RCC 7860 (cell line): ENCODE measurements at regions not wholly inside any gene's neighbourhood (a gene's known extent, or its start where the extent isn't known, plus 50 kb on each side); places are given as distances from the start of the nearest gene placed in this dataset.
A peak's percentile ranks its signal among the peaks of the same experiment; 100 is the strongest.

ENCODE experiments used
- DNase-seq: peaks from one replicate; pipeline ENCODE4 v3.0.0-alpha.2; 2015; ENCODE audit warnings: low spot score
- FAIRE-seq: peaks from 2 replicates; lab custom pipeline; 2012; peaks lifted over from hg19 to GRCh38; lab: Jason Lieb, UNC

DNA sequence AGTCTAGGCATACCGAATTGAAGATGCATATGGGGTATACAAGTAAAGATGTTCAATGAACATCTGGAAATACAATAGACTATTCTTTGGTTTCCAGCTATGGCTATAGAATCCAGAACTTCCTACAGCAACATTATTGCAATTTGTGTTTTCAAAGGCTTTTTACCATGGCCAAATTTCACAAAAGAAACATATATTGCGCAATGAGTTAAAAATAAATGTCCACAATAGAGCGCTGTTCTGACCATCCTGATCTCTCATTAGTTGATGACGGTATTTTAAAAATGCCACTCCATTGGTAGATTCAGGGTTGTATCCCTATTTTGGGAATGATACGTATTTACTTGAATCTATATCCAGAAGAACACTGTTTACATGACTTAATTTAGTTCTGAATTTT is 139.2 kb downstream of the LINC00632 start:
- no peak for DNase-seq
- no peak for FAIRE-seq

DNA sequence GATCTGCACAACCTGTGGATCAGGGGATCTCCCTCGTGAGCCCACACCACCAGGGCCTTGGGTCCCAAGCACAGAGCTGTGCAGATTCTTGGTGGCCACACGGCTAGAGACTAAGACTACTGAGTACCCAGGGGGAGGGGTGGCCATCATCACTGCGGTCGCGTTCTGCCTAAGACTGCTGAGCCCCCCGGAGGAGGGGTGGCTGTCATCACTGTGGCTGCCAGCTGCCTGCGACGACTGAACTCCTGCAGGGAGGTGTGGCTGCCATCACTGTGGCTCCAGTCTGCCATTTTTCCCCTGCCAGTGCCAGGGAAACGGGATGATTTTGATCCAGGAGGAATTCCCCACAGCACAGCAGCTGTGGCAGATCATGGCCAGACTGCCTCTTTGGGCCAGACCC is 141.7 kb upstream of the SPANXB1 start:
- no peak for FAIRE-seq

DNA sequence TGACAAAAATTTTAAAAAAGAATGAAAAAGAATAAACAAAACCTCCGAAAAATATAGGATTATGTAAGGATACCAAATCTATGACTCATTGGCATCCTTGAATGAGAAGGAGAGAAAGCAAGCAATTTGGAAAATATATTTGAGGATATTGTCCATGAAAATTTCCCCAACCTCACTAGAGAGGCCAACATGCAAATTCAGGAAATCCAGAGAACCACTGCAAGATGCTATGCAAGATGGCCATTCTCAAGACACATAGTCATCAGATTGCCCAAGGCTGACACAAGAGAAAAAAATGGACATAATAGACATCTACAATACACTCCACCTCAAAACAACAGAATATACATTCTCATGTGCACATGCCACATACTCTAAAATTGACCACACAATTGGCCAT is 135.9 kb upstream of the SPANXB1 start:
- DNase-seq (no peak), FAIRE-seq (no peak)

More for the DNA sequence above, 141.7 kb upstream of the SPANXB1 start:
- no peak for DNase-seq

DNA sequence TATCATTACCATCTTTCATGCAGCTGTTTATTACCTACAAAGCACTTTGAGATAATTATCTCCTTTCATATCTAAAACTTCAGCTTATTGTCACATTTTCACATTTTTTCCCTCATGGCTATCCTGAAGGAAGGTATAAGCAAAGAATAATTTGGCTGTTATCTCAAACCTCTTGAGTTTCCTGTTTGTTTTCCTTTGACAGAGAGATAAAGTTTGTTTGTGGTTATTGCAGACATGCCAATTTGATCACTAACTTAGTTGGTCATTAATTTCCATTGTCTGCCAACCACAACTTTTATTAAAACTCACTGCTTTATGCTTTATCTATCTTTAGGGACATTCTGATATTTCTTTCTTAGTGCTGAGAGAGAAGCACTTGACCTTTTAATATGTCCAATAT is 89.8 kb upstream of the SPANXB1 start:
- DNase-seq: no peak
- no peak for FAIRE-seq

DNA sequence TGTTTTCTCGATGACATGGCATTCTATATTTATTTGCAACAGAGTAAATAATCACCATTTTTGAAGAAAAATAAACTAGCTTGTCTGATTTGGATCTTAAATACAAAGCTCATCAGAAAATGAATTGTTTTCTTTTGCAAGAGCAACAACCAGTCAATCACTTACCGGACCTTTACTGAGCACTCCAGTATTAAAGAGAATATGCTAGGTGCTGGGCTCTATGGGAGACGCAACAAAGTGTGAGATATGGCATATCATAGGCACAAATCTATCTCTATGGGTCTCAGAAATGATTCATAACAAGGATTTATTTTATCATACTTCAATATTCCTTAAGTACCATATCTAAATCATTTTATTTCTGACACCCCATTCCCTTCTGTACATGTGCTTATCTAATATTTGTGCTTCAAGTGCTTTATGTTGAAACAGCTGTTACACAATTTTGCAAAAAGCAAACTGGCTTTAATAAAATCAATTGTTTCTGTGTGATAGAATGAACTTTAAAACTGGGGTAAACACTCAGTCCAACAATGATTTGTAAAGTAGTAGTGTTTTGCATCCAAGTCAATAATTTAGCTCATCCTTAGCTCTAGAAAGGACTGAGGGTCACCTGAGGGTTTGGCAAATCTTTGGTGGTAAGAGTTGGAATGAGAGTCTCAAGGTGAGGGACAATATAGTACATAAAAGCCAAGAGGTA is 88.4 kb upstream of the SPANXB1 start:
- DNase-seq (no peak), FAIRE-seq (no peak)

DNA sequence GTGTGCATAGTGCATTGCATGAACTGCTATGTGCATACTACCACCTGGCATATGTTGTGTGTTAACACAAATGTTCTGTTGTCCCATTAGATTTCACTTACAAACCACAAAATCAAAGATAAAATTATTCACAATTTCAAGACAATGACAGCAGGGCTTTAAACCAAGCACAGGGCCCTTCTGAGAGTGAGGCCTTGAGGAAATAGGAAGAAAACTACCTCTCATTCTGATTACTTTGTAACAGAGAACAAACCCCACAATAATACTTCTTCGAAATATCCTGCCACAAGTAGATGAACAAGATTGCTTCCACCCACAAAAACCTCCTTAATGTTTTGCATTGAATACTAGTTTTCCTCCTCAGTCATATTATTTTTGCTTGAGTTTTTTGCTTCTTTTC is 85.5 kb upstream of the SPANXB1 start:
- DNase-seq (no peak), FAIRE-seq (no peak)

DNA sequence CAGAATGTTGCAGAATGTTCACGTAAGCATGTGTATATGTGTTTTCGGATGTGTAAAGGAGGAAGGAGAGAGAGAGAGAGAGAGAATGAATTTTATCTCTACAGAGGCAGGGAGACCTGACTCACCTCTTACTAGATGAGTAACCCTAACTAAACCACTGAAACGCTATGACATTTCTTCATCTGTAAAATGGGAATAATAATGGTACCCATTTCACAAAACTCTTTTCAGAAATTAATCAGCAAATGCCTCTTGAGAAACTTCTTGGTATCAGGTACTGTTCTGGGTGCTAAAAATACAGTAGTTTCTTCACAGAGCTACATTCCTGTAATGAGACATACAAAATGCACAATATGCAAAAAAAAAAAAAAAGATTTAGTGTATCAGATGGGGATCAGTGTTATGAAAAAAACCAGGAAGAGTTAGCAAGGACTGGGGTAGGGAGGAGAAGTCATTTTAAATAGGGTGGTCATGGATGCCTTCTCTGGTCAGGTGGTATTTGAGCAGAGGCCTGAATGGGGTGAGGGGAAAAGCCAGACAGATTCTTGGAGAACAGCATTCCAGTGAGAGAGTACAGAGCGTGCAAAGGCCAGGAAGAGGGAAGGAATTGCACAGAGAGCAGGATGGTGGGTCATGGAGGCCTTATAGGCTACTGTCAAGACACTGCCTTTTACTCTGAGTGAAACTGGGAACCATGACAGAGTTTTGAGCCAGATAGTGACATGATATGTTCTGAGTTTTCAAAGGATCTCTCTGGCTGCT is 84.9 kb upstream of the SPANXB1 start:
- FAIRE-seq: no peak
- DNase-seq: no peak

DNA sequence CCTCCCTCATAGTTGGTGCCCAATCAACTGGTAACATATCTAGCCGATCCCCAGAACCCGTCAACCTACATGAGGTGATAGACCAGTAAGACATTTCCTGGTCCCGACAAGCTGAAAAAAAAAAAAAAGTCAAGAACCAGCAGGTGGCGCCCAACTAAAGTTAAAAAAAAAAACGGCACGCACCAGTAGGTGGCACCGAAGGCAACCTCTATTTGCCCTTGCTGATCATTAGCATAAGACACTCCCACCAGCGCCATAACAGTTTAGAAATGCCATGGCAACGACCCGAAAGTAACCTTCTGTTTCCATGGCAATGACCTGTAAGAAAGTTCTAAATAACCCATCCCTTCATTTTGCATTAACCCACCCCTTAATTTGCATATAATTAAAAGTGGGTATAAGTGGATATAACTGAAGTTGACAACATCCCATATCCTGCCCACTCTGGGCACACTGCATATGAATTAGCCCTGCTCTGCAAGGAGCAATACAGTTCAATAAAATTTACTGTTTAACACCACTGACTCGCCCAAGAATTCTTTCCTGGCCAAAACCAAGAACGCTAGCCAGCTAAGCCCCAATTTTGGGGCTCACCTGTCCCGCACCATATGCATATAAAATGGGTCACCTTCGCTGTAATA is 83.9 kb upstream of the SPANXB1 start:
- FAIRE-seq (peak; percentile 81), DNase-seq (peak; percentile 42)

DNA sequence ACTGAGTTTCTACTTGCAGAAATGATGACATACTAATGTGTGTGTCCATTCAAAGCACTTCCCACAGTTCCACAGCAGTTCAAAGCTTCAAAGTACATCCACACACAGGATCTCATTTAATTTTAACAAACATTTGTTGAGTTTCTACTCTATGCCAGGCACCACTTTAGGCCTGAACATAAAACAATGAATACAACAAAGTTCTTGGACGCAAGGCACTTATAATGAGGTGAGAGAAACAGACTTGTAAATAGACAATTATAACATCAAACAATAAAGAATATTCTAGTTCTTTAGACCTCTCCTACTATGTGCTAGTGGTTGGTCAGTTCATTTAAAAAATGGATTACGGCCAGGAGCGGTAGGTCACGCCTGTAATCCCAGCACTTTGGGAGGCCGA is 82.0 kb upstream of the SPANXB1 start:
- no peak for DNase-seq
- FAIRE-seq: no peak

DNA sequence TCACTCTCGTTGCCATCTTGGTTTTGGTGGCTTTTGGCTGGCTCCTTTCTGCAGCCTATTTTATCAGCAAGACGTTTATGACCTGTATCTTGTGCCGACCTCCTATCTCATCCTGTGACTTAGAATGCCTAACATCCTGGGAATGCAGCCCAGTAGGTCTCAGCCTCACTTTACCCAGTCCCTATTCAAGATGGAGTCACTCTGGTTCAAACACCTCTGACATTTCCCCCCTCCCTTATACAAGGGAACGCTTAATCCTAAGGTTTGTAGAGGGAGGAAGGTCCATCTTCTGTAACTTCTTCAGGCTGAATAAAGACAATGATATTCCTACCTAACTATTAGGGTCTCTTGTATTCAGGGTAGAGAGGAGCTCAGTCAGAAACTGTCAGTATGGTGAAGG is 79.3 kb upstream of the SPANXB1 start:
- no peak for DNase-seq
- FAIRE-seq: no peak

DNA sequence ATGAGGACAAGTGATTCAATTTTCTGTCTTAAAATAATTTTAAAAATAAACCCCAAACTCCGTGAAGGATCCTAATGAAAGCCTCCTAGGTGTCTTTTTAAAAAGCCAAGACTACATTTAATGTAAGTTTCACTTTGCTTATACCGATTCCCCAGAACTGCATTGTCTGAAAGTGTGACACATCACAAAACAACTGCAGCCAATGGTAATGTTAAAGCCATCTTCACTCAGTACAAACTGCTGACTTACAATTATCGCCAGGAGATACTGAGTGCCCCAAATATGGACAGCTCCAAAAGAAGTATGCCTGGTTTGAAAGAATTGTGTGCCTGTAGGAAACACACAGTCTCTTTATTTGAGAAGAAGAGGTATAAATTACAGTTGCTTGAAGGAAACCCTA is 73.7 kb upstream of the SPANXB1 start:
- DNase-seq (no peak), FAIRE-seq (no peak)

DNA sequence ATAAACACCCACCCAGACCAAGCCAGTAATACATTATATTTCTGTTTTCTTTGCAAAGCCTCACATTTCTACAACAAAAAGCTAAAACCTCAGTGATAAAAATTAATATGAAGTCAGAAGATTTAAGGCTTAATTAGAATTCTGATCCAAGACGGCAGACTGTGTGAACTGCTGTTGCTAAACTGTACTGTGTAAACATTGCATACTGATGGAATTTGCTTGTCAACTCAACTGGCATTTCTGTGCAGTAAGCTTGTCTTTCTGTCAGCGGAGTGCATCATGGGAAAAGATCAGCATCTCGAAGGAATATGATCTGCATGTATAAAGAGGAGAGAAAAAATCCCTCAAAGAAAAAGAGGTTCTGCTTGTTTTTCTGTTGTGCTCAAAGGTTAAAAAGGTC is 69.4 kb upstream of the SPANXB1 start:
- FAIRE-seq (no peak), DNase-seq (no peak)

DNA sequence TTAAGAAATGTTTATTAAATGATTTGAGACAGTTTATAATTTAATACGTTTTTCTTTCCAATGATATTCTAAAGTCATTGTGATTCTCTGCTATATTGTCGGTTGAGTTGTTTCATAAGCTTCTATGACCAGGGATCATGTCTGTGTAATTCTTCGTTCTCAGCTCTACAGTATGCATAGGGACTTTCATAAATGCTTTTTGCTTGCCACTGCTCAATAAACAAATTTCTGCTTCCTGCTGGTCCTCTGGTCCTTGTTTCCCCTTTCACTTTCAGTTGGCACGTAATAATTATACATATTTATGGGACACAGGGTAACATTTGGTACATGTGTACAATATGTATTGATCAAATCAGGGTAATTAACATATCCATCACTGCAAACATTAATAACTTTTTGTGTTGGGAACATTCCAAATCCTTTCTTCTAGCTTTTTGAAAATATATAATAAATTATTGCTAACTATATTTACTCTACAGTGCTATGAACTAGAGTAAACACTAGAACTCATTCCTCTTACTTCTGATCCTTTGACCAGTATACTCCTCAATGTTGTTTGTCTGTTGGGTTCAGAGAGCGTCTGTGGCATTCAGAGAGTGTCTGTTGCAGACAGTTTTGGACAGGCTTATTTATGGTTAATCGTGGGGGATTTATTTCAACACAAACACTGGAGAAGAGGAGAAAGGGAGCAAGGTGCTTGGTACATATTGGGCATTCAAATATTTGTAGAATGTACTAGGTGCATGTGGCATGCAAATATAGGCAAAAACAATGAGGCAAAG is 68.3 kb upstream of the SPANXB1 start:
- DNase-seq (no peak), FAIRE-seq (no peak)

DNA sequence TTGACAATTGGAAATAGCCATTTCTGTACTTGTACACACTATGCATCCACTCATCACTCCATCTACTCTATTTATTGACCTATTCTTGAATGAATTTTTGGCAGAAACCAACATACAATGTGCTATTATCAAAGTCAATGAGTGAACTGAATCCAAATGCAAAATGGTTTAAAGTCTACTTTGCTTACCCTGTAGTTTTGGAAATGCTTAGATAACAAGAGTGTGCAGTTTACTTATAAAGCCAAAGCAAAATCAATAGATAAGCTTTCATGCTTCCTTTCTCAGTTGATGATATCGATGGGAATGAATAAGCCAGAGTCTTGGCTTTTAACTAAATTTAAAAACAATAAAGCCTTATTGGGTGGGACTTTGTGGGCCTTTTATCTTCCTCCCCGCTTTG is 58.9 kb upstream of the SPANXB1 start:
- no peak for FAIRE-seq
- DNase-seq: no peak

DNA sequence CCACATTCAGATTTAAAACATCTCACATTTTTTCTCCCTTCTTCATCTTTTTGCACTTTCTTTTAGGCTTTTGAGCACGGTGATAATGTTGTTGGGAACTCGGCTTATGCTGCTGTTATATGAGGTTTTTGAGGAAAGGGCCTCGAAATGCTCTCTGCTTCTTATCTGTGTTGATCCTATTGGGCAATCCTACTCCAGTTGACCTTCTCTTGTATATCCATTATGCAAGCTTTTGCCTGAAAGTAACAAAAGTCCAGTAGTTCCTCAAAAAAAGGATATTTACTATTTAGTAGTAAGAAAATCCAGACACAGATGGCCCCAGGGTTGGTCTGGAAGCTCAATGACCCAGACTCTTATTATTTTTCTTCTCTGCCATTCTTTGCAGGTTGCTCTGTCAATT is 57.7 kb upstream of the SPANXB1 start:
- no peak for FAIRE-seq

DNA sequence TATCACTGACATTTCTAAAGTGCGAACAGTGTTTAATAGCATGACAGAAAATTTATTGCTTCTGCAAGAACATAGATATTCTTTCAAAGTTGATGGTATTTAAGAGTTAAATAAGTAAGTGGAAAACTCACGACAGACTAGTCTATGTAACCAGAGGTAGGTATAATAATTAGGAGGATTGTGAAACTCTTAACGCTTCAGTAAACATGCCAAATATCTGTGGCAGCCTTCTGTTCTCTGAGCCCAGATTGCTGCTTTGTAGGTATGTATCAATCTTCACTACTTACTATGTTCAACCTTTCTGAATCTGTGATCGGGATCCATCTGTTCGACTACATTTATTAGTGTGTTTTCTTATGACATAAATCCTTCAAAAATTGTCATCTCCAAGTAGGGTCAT is 53.6 kb upstream of the SPANXB1 start:
- no peak for FAIRE-seq
- no peak for DNase-seq

More for the DNA sequence above, 57.7 kb upstream of the SPANXB1 start:
- no peak for DNase-seq

DNA sequence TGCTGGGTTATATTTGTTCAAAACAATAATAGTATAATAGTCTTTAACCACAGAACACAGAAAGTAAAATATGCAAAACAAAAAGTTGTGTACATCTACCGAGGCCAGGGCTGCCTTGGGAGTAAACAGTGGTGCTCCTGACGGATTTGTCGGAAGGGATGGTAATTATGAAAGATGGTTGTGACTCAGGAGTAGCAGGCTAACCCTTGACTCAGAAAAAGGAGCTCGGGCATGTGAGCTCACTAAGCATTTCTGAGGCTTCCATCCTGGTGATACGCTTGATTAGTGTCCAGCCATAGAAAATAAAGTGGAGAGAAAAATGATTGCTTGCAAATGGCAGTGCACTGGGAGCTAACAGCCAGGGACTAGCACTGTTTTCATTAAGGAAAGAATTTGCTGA is 53.2 kb upstream of the SPANXB1 start:
- DNase-seq: no peak
- no peak for FAIRE-seq
